ENCODE measurements at regions not wholly inside any gene's neighbourhood (a gene's known extent, or its start where the extent isn't known, plus 50 kb on each side); places are given as distances from the start of the nearest gene placed in this dataset.

- DNase-seq (ENCODE audit: low spot score): no peak
Measured at GRCh38 chr19:32165750-32166149, 179.7 kb upstream of the ZNF507 start.

- DNase-seq (ENCODE audit: low spot score): no peak
Measured at GRCh38 chr19:32166238-32166637, 179.2 kb upstream of the ZNF507 start.

GRCh38 chr19:32168111-32168510 is 177.3 kb upstream of the ZNF507 start:
- no peak for DNase-seq (ENCODE audit: low spot score)

- no peak for DNase-seq (ENCODE audit: low spot score)
Measured at GRCh38 chr19:32168606-32169005, 176.8 kb upstream of the ZNF507 start.

- no peak for DNase-seq (ENCODE audit: low spot score)
Measured at GRCh38 chr19:32171719-32172151, 173.7 kb upstream of the ZNF507 start.

GRCh38 chr19:32172566-32173160 is 172.7 kb upstream of the ZNF507 start:
- no peak for DNase-seq (ENCODE audit: low spot score)

- DNase-seq (ENCODE audit: low spot score): no peak
Measured at GRCh38 chr19:32173836-32174235, 171.6 kb upstream of the ZNF507 start.

- no peak for DNase-seq (ENCODE audit: low spot score)
Measured at GRCh38 chr19:32174386-32175113, 170.9 kb upstream of the ZNF507 start.

GRCh38 chr19:32176591-32176990 is 168.8 kb upstream of the ZNF507 start:
- no peak for DNase-seq (ENCODE audit: low spot score)

- DNase-seq (ENCODE audit: low spot score): no peak
Measured at GRCh38 chr19:32177686-32178085, 167.7 kb upstream of the ZNF507 start.

- no peak for DNase-seq (ENCODE audit: low spot score)
Measured at GRCh38 chr19:32178401-32178800, 167.0 kb upstream of the ZNF507 start.

GRCh38 chr19:32178956-32179355 is 166.5 kb upstream of the ZNF507 start:
- DNase-seq (ENCODE audit: low spot score): no peak

GRCh38 chr19:32181216-32181920 is 164.0 kb upstream of the ZNF507 start:
- DNase-seq (ENCODE audit: low spot score): no peak

GRCh38 chr19:32186542-32187330 is 158.7 kb upstream of the ZNF507 start:
- no peak for DNase-seq (ENCODE audit: low spot score)

GRCh38 chr19:32188921-32189320 is 156.5 kb upstream of the ZNF507 start:
- DNase-seq (ENCODE audit: low spot score): no peak

- no peak for DNase-seq (ENCODE audit: low spot score)
Measured at GRCh38 chr19:32189956-32190706, 155.3 kb upstream of the ZNF507 start.

GRCh38 chr19:32191921-32192320 is 153.5 kb upstream of the ZNF507 start:
- no peak for DNase-seq (ENCODE audit: low spot score)

GRCh38 chr19:32195706-32196610 is 149.5 kb upstream of the ZNF507 start:
- DNase-seq (ENCODE audit: low spot score): no peak

GRCh38 chr19:32196690-32197420 is 148.6 kb upstream of the ZNF507 start:
- no peak for DNase-seq (ENCODE audit: low spot score)
